ENCODE measurements at regions not wholly inside any gene's neighbourhood (a gene's known extent, or its start where the extent isn't known, plus 50 kb on each side); places are given as distances from the start of the nearest gene placed in this dataset.

DNA sequence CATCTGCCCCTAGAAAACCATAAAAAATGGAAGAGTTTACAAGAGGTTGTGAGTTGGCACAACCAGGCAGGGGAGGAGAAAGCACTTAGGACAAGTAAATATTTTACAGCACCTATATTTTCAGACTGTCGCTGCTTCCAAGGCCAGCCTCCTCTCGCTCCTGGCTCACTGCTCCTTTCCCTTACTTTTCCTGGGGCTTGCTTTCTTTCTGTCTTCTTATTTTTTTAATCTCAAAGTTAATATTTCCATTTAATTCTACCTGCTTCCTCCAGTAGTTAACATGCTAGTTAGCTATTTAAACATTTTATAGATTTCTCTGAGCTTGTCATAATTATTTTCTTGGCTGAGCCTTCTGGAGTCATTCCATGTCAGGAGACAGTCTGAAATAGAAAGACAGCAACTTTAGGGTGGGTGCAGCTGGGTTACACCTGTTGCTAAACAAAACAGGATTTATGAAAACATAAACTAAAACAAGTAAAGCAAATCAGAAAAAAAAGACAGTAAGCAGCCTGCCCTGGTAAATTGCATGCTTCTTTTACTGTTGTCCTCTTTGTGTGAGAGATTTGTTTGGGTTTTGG, 330.1 kb downstream of the DLEU7 start:
- H3K4me1 ChIP-seq = peaks cover 9 to 26% (median 19%) of the 10 kb centered on the region in 4 donors
- TF ChIP-seq, protein P1, sequence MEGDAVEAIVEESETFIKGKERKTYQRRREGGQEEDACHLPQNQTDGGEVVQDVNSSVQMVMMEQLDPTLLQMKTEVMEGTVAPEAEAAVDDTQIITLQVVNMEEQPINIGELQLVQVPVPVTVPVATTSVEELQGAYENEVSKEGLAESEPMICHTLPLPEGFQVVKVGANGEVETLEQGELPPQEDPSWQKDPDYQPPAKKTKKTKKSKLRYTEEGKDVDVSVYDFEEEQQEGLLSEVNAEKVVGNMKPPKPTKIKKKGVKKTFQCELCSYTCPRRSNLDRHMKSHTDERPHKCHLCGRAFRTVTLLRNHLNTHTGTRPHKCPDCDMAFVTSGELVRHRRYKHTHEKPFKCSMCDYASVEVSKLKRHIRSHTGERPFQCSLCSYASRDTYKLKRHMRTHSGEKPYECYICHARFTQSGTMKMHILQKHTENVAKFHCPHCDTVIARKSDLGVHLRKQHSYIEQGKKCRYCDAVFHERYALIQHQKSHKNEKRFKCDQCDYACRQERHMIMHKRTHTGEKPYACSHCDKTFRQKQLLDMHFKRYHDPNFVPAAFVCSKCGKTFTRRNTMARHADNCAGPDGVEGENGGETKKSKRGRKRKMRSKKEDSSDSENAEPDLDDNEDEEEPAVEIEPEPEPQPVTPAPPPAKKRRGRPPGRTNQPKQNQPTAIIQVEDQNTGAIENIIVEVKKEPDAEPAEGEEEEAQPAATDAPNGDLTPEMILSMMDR (IDR thresholded peaks at IDR 0.05) = no peak
- TF ChIP-seq POLR2A (IDR thresholded peaks at IDR 0.05) = no peak
- no peak for TF ChIP-seq POLR2AphosphoS5 (IDR thresholded peaks at IDR 0.05)
- TF ChIP-seq EP300 (IDR thresholded peaks at IDR 0.05) = no peak
- H3K27me3 ChIP-seq = no peaks in the 10 kb centered on the region
- WGBS, 5 donors = 8 to 29% (median 22%) methylated on average over 2 of the region's 2 CpGs
- no peaks in the 10 kb centered on the region for H3K36me3 ChIP-seq
- peak overlapping the region in 4 of 5 donors; percentile 68 to 80 (median 75) for H3K27ac ChIP-seq
- DNase-seq = peak; percentile 41 to 54
- no peak overlapping the region for H3K4me3 ChIP-seq
- intact Hi-C loops (cut with DNase I; ENCODE audit: low total_unique reads) = no loop called here
- H3K9me3 ChIP-seq = peaks cover 0 to 5% (median 2%) of the 10 kb centered on the region in 4 donors

DNA sequence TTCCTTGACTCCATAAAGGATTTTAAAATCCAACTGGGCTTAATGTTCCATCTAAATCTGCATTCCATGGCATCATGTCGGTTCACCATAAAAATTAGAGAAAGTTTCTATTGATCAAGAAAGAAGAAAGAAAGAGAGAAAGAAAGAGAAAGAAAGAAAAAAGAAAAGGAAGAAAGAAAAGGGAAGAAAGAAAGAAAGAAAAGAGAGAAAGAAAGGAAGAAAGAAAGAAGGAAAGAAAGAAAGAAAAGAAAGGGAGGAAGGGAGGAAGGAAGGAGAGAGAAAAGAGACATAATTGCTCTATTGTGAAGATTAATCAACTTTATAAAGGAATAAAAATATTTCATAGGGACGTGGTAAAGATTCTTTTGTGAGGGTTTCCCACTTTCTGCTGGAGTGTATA, 329.2 kb downstream of the DLEU7 start:
- WGBS, 5 donors = 84 to 97% (median 92%) methylated on average over 2 of the region's 2 CpGs
- TF ChIP-seq EP300 (IDR thresholded peaks at IDR 0.05) = no peak
- no peak for TF ChIP-seq POLR2AphosphoS5 (IDR thresholded peaks at IDR 0.05)
- TF ChIP-seq, protein P1 (IDR thresholded peaks at IDR 0.05) = no peak
- TF ChIP-seq POLR2A (IDR thresholded peaks at IDR 0.05) = no peak
- no peak for DNase-seq
- H3K36me3 ChIP-seq = no peaks in the 10 kb centered on the region
- H3K4me3 ChIP-seq = no peak overlapping the region
- H3K27ac ChIP-seq = no peak overlapping the region
- H3K27me3 ChIP-seq = no peaks in the 10 kb centered on the region
- intact Hi-C loops (cut with DNase I; ENCODE audit: low total_unique reads) = no loop called here
- no peaks in the 10 kb centered on the region for H3K9me3 ChIP-seq
- H3K4me1 ChIP-seq = peaks cover 9 to 33% (median 22%) of the 10 kb centered on the region in 4 donors

DNA sequence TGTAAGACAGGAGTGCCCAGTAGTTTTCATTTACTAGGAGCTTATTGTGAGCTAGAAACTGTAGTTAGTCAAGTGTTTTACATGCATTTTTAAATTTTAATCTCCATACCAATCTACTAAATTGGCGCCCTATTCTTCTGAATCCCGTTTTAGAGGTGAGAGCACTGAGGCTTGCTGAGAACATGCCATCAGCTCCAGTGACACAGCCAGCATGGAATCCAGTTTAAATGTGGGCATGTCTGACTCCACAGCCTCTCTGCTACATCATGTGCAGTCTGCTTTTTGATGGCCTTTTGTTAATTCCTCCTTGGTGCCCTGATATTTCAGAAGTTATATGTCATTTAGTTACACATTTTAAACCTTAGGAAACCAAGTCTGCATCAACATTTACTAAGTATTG, 325.4 kb downstream of the DLEU7 start:
- TF ChIP-seq POLR2AphosphoS5 (IDR thresholded peaks at IDR 0.05) (no peak), EP300 (IDR thresholded peaks at IDR 0.05) (no peak)
- TF ChIP-seq, protein P1 (IDR thresholded peaks at IDR 0.05) = no peak
- Histone ChIP-seq H3K9me3 (no peaks in the 10 kb centered on the region), H3K4me1 (peaks cover 7 to 53% (median 29%) of the 10 kb centered on the region in 4 donors), H3K36me3 (no peaks in the 10 kb centered on the region), H3K27ac (no peak overlapping the region), H3K27me3 (no peaks in the 10 kb centered on the region), H3K4me3 (no peak overlapping the region)
- intact Hi-C loops (cut with DNase I; ENCODE audit: low total_unique reads) = no loop called here
- DNase-seq = no peak
- 68 to 90% (median 87%) methylated on average over 2 of the region's 2 CpGs for WGBS, 5 donors

DNA sequence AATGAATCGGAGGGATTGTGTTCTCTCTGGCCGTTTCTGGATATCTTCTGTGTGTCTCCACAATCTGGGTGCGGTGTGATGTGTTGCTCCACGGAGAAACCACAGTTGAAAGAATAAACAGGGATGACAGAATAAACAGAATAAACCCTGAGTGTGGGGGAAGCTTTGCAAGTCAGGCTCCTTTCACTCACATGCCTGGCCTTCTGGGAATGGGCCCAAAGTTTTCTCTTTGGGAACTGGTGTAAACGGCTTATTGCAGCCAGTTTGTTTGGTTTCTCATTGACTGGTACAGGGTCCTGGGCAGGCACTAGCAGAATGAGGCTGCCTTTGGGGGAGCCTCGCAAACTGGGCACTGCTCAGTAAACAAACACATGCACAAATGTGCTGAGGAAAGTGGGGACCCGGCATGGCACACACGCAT, 324.7 kb downstream of the DLEU7 start:
- Histone ChIP-seq H3K4me3 (no peak overlapping the region), H3K27ac (no peak overlapping the region), H3K36me3 (no peaks in the 10 kb centered on the region), H3K9me3 (no peaks in the 10 kb centered on the region), H3K4me1 (peaks cover under 1 to 48% (median 22%) of the 10 kb centered on the region in 4 donors), H3K27me3 (no peaks in the 10 kb centered on the region)
- WGBS, 5 donors = 51 to 65% (median 60%) methylated on average over 8 of the region's 8 CpGs
- TF ChIP-seq EP300 (IDR thresholded peaks at IDR 0.05) (no peak), POLR2AphosphoS5 (IDR thresholded peaks at IDR 0.05) (no peak), POLR2A (IDR thresholded peaks at IDR 0.05) (no peak)
- TF ChIP-seq, protein P1 (IDR thresholded peaks at IDR 0.05) = no peak
- intact Hi-C loops (cut with DNase I; ENCODE audit: low total_unique reads) = no loop called here
- peak in 1 of 2 donors; percentile 47 for DNase-seq
